NCI-H774 (cell line): ENCODE measurements at regions not wholly inside any gene's neighbourhood (a gene's known extent, or its start where the extent isn't known, plus 50 kb on each side); places are given as distances from the start of the nearest gene placed in this dataset.

Experiments
- DNase-seq: peaks from one replicate; lab custom pipeline; 2025; lab: John Stamatoyannopoulos, UW

DNA sequence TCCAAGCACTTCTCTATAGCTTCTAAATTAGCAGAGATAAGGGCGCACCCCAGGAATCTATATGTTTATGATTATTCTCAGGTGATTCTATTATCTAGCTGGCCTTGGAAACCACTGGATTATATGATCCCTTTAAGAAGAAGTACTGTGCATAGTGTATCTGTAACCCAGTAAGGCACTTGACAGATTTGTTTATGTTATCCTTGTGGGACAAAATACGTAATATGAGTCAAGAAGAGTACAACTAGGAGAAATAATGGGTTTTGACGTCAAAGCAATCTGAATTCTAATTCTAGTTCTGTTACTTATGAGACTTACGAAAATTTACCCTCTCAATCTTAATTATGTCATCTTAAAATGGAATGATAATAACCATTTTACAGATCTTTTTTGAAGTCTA lies 259.6 kb upstream of the NAV3 start:
- DNase-seq, result no peak

DNA sequence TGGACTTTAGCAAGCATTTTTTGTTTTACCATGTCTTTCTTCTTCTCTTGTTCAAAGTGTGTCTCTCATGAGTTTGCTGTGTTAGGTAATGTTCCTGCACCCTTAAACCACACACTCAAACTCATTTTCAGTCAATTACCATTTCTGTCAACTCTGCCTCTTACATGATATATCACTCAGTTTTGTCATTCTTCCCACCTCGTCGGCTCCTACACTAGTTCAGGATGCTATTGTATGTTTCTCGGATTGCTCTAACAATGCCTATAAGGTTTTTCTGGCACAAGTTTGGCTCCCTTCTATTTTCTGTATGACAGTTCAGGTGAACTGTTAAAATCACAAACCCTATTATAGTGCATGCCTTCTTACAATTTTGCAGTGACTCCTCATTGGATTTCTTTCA lies 260.8 kb upstream of the NAV3 start:
- DNase-seq, result no peak

DNA sequence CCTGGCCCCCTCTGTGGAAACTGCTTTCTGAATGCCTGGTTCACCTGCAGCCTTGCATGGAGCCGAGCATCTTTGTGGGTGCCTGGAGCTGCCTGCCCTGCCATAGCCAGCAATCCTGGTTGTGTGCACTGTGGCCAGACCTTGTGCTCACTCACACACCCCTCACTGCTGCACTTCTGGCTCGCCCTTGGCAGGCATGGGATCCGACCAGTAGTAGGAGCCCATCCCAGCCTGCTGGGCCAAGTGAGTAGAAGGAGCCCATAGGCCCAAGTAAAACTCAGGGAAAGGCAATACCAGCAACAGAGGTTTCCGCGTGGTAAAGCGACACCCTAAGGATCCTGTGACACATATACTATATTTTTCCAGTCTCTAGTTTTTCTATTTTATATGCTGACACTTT lies 270.0 kb upstream of the NAV3 start:
- no peak for DNase-seq

DNA sequence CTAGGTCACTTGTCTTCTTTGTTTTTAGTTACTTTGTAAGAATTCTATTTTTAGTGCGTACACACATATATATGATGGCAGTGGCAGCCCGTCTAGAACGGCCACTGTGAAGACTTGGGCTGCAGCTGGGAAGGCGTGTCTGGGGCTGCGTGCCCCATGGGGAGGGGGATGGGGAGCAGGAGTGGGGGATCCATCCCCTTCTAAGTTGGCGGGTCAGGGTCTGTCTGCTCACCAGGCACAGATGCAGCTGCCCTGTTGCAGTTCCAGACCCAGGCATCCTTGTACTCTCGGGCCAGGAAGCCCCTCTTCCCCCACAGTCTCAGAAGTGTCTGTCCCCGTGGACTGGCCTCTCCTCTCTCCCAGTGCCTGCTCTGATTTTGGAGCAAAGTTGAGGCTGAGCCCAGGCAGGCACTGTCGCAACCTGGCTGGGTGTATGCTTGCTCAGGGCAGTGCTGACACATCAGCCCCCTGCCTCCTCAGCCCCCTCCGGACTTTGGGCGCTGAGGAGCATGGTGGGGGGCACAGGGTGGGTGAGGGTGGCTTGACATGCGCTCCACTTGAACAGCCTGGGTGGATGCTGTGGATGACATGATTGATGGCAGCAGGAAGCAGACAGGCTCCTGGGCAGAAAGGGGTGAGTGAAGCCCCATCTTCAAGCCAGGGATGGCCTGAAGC lies 271.2 kb upstream of the NAV3 start:
- no peak for DNase-seq

DNA sequence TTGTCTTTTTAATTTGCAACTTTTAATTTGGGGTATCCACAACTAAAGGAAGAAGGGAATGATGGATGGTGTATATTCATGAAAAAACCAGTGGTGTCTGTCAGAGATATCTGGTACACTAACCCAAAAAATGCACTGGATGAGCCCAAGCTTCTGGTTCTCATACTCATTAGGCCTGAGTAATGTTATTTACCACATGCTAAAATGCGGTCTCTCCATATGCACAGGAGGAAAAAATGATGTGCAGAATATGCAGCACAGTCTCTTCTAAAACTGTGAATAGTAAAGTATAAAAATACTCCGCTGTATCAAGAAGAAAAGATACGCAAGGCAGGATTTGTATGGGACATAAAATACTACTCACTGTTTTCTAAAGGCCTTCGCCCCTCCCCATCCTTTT lies 275.6 kb upstream of the NAV3 start:
- DNase-seq, result no peak

DNA sequence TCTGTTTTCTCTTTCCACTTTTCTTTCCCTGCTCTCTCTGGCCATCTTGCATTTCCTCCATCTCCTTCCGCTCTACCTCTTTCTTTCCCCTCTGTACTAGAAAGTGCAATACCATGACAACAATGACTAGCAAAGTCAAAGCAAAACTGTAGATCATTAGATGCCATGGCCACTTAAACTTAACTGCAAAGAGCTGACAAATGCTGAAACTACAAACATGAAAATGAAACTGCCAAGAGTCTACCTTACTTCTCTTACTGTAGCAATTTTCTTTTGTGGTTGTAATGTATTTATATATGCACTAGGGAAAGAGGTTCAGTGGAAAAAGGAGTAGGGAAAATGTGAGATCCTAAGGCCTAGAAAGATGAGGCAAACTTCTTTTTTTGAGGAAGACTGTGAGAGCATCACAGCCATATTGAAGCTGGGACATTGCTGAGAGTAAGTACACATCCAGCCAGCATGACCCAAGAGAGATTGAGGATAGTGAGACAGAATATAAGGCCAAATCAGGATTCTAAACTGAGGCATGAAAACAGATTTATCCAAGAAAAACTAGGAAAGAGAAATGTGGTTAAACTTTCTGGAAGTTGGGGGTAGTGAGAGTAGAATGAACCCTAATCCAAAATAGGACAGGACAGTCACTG lies 276.6 kb upstream of the NAV3 start:
- no peak for DNase-seq

DNA sequence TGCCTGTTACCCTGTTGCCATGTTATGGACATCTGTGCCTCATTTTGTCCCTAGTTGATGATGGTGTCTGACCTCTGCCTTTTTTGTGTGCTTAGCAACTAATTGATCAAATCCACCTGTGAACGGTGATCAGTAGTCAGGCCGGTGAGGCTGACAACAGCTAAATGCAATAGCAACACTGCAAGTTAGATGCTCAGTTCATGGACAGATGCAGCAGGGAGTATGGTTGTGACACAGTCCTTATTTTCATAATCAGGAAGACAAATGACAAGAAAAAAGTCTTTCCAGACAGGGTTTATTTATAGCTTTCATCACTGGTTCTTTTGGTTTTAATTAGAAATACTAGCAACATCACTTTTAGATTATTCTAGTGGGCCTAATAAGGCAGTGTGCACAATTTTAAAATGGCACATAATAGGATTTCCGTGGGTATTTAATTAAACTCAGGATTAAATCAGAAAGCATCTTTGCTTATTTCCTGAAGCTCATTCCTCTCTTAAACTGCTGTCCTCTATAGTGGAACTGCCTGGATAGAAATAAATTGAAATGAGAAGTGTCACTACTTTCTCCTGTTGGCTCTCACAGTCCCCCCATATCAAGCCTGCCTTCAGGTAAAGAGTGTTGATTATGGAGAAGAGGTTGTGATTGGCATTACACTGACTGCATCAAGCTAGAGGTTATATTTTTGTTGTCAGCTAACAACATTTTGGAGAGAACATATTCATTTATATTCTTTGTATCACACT lies 281.1 kb upstream of the NAV3 start:
- peak; percentile 39 for DNase-seq

DNA sequence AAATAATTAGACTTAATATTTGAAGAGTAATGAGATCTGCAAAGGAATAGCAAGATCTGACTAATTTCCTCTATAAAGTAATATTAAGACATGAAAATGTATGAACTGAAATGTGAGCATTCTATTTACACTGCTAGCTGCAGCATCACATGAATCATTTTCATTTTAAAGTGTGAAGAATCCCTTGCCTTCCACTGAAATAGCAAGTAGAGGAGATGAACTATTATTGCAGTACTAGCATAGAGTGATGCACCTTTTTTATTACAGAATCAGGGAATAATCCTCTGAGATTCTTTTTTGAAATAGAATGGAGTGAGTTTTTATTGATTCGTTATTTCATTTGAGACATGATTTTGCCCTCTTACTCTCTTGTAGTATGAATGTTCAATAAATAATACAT lies 281.9 kb upstream of the NAV3 start:
- DNase-seq, result no peak

DNA sequence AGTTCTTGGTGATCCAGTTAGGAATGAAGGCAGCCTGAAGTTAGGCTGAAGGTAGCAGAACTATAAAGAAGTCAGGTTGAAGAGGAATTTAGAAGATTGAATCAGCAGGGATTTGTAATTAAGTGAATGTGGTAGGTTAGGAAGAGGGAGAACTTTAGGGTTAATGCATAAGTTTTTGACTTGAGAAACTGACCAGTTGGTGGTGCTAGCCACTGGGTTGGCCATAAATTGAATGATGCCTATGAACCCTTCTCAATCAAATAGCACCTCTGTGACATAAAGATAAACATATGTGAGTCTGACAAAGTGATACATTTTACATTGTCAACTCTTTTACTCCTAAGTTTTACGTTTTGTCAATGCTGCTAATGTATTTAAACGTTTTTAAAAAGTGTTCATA lies 290.6 kb upstream of the NAV3 start:
- no peak for DNase-seq

DNA sequence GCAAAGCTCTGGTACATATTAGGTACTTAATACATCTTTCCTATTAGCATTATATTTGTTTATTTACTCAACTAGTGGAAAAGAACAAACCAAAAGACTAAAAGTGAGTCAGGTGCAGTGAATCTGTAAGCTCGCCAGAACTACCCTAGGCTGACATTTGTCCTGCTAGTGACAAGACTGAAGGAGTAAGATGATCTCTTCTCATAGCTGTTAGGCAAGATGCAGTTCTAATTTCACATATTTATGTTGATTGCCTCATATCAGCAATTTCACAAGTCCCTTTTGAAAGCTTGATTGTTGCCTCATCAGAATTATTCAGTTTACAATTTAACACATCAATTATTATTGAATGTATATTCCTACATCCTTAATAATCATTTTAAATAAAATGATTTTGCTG lies 293.0 kb upstream of the NAV3 start:
- no peak for DNase-seq

DNA sequence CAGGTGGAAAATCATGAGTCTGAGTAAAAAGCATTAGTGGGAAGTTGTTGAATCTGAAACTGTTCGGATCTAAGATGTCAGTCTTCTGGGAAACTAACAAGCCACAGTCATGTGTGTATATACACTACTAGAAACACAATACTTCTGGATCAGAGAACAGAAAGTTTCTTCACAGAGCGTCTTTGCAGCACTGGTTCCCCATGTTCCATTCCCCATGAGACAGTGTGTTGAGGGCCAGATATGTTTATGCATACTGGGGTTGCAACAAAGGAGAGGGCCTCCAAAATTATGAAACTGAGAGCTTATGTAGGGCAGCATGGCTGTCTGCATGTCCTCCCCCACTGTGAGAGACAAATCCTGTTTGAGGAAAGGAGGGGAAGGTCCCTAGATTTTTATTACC lies 295.0 kb upstream of the NAV3 start:
- DNase-seq, result no peak

DNA sequence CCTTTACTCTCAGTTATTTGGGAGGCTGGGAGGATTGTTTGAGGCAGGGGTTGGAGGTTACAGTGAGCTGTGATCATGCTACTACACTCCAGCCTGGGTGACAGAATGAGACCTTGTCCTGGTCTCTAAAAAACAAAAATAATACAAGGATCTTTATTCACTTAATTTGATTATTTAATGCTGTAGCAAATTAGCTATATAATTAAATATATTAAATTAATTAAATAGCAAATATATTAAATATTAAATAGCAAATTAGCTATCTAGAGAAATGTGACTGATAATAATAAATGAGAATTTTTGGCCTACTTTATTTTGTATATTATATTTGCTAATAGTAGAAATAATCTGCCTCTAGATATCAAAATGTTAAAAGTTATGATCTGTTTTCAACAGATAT lies 298.8 kb upstream of the NAV3 start:
- no peak for DNase-seq

DNA sequence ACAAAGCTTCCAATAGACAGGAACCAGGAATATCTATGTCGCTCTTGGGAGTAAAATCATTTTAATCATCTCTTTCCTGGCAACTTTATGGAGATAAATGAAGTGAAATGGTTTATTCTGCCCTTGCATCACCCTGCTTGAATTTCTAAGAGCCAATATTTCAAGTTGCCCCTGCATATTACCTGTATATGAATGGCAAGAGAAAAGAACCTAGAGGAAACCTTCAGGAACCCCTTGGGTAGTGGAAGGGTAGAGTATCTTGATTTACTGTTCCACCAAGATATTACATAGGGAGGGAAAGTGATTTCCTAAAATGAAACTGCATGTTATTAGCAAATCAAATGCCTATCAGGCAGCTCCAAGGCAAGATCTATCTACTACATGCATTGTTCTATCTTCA lies 308.4 kb upstream of the NAV3 start:
- no peak for DNase-seq

DNA sequence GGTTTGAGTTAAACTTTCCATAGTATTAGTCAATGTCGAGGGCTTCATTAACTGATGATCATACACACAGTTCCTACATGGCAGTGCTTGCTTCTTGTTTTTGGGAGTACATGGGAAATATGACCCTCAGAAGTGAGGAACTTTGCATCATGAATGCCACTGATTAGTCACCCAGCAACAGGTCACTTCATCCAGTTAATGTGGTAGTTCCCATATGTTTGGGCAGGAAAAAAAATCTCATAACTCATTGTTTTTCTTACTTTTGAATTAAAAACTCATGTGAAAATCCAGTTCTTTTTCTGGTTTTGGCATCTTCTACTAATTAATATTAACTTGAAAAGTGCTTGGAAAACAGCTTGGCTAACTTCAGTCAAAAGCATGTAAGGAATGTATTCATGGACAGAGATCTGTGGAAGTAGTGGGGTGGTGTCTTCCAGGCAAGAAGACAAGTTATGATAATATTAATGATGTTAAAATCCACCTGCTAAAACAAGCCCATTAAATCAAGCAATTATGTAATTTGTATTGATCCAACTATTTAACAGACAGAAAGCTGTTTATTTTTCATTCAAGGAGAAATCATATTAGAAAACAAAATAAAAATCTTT lies 309.1 kb upstream of the NAV3 start:
- DNase-seq, result no peak

DNA sequence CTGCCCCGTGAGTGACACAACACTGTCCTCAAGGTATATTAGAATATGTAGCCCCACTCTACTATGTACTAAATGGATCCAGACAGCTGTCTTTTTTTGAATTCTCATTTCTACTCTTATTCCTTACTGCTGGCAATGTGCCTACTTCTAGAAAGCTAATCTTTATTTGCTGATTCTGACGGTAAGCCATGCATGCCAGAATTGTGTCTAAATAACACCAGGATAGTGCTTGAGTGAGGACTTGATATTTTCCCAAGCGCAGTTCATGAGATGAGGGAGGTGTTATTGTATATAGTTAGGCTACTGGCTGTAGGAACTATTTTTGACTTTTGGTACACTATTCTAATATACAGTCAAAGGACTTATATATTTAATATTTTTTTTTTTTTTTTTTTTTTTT lies 316.2 kb upstream of the NAV3 start:
- no peak for DNase-seq

DNA sequence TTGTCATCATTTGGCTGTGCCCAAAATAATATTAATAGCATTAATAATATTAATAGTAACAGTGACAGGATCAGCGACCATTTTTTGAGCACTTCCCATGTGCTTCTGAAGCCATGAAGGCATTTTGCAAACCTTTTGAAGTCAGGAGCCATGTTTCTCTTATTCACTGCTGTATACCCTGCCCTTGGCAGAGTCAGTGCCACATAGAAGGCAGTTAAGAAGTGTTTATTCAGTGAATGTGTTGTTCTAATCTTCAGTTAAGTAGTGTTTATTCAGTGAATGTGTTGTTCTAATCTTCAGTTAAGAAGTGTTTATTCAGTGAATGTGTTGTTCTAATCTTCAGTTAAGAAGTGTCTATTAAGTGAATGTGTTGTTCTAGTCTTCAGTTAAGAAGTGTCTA lies 319.7 kb upstream of the NAV3 start:
- peak; percentile 37 for DNase-seq

DNA sequence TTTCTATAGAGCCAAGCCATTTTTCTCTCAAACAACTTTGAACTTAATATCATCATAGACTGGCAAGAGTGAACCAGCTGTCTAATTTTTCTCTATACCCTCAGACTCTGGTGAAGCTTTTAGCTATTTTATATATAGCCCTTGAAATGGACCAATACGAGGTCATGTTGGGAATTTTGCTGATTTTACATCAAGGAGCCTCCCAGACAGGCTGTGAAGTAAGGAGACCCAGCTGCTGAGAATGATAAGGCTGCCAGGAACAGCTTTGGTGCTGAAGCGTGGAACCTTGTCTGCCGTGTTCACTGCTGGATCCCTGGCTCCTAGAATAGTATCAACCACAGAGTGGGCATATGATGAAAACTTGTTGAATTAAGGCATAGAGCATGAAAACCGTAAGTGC lies 326.2 kb upstream of the NAV3 start:
- DNase-seq, result no peak

DNA sequence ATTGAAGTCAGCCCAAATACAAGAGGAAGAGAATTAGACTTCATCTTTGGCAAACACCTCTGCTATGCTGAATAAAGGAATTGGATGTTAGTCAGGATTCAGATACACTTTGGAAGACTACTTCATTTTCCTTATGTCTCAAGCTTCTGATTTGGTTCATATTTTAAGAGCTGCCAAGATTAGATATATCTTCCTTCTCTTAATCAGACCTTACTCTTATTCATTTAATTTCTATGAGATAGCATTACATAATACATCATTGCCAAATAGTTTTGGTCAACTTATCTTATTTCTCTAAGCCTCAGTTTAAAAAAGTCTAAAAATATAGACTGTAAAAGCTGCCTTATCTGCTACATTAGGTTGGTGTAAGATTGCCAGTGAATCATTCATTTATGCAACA lies 330.6 kb upstream of the NAV3 start:
- no peak for DNase-seq

DNA sequence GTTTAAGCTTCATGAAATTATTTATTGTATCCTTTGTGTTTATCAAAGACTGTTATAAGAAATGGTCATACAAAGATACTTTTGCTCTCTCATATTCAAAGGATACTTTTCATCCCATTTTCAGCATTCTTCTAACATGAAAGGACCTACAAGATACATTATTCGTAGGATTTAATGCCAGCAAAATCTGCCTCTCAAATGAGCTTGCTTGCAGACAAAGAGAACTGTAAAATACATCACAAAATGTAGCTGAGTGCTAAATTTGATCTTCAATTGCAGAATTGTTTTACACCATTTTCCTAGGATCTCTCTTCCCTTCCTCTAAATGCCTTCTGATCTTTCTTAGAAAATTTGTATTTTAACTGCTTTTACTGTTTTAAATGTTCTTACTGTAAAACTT lies 333.0 kb upstream of the NAV3 start:
- no peak for DNase-seq

DNA sequence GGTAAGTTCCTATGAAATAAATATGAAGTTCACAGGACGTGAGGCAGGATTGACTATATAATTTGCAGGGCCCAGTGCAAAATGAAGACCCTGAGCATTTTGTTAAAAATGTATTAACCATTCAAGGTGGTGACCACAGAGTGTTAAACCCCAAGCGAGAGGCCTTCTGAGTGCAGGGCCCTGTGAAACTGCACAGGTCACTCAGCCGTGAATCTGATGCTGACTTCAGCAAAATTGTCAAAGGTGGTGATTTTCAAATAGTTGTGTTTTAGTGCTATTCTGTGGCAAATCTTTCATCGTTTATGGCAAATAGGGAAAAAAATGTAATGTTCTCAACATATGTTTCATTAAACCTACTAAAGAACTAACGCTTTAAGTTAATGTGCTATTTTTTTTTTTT lies 334.0 kb upstream of the NAV3 start:
- no peak for DNase-seq

DNA sequence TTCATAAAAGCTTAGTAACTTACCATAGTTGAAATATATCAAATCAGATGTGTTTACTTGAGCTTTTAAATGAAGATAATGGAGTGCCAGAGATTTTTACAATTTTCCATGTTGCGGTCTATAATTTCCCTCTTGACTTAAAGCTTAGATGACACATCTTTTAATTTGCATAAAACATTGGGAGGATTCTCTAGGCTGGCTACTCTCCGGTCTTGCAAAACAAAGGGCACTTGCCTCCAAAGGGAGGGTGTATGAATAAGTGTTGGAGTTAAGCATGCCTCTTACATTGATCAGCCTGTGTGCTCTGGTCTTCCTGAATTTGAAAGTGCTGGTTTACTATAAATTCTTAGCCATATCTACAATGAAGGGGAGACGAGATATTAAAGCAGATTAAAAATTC lies 336.4 kb upstream of the NAV3 start:
- no peak for DNase-seq

DNA sequence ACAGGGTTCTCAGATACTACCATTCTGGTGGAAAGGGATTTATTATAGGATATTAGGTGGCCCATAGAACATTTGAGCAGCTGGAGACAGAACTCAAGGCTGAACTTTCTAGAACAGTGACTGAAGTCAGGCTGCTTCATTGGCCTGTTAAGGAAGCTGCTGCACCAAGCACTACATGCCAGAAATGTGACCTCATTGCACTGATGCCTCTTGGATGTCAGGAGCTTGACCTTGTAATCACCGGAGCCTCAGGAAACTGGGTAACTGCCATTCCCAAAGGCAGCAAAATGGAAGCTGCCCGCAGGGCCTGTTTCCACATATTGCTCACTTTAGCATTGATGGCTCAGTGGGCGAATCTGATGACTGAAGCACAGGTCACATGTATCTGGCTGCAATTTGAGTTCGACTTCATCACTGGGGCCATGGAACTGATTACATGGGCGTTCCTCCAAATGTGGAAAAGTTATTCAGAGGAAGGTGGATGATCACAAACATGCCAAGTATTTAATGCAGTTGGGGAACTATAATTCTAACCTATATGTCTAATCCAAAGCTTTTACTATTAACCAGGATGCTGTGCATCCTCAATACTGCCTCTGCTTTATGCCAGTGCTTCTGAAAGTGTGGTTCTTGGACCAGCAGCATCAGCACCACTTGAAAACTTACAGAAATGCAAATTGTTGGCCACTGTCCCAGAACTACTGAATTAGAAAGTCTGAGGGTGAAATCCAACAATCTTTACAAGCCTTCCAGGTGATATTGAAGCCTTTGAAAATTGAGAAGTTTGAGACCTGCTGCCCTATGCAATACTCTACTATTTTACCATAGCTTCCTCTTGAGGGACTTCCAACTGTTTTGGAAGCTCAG lies 337.2 kb upstream of the NAV3 start:
- no peak for DNase-seq
